ENCODE measurements at regions not wholly inside any gene's neighbourhood (a gene's known extent, or its start where the extent isn't known, plus 50 kb on each side); places are given as distances from the start of the nearest gene placed in this dataset.

- Mint-ChIP-seq H3K36me3 (ENCODE audit: low read depth) (no peaks in the 10 kb centered on the region), H3K27ac (no peak overlapping the region), H3K9me3 (no peaks in the 10 kb centered on the region), H3K4me1 (ENCODE audit: low read depth) (no peaks in the 10 kb centered on the region), H3K4me3 (no peak overlapping the region), H3K27me3 (no peaks in the 10 kb centered on the region)
- DNase-seq: no peak
These were observed 1115.0 kb downstream of the CDH18 start for GRCh38 chr5:18872978-18873377.

GRCh38 chr5:18876565-18876964 lies 1111.4 kb downstream of the CDH18 start:
- Mint-ChIP-seq H3K4me1 (ENCODE audit: low read depth) (no peaks in the 10 kb centered on the region), H3K36me3 (ENCODE audit: low read depth) (no peaks in the 10 kb centered on the region), H3K27me3 (no peaks in the 10 kb centered on the region), H3K4me3 (no peak overlapping the region), H3K9me3 (no peaks in the 10 kb centered on the region), H3K27ac (no peak overlapping the region)
- DNase-seq: no peak

DNA sequence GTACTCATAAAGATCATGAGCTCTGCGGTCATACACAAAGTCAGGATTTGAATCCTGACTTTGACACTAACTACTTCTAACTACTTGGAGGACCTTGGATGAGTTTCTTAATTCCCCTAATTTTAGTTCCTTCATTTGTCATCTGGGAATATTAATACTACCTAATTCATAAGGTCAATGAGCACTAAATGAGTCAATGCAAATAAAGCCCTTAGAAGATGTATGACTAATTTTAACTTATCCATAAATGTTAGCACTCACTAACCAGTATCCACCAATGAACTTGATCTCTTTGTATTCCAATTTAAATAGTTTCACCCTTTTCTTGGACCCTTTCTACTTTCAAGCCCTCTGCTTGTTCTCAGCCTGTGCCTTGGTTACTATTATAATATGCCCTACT lies 1106.4 kb downstream of the CDH18 start:
- Mint-ChIP-seq H3K9me3 (no peaks in the 10 kb centered on the region), H3K27ac (no peak overlapping the region)

GRCh38 chr5:18882154-18882553 lies 1105.8 kb downstream of the CDH18 start:
- no peak for DNase-seq
- no peak overlapping the region for H3K27ac Mint-ChIP-seq
- H3K4me1 Mint-ChIP-seq (ENCODE audit: low read depth): no peaks in the 10 kb centered on the region
- no peaks in the 10 kb centered on the region for H3K27me3 Mint-ChIP-seq
- no peaks in the 10 kb centered on the region for H3K36me3 Mint-ChIP-seq (ENCODE audit: low read depth)
- H3K9me3 Mint-ChIP-seq: no peaks in the 10 kb centered on the region
- H3K4me3 Mint-ChIP-seq: no peak overlapping the region

More for the DNA sequence above, 1106.4 kb downstream of the CDH18 start:
- H3K4me3 Mint-ChIP-seq: no peak overlapping the region
- no peaks in the 10 kb centered on the region for H3K4me1 Mint-ChIP-seq (ENCODE audit: low read depth)
- H3K27me3 Mint-ChIP-seq: no peaks in the 10 kb centered on the region
- no peaks in the 10 kb centered on the region for H3K36me3 Mint-ChIP-seq (ENCODE audit: low read depth)
- DNase-seq: no peak

DNA sequence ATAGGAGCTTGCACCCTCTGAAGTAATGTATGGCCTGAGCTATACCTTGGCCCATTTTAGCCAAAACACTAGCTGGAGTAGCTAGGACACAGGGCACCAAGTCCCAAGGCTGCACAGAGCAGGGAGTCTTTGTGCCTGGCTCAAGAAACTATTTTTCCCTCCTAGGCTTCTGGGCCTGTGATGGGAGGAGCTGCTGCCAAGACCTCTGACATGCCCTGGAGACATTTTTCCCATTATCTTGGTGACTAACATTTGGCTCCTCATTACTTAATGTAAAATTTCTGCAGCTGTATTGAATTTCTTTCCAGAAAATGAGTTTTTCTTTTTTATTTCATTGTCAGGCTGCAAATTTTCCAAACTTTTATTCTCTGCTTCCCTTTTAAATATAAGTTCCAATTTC lies 1099.2 kb downstream of the CDH18 start:
- Mint-ChIP-seq H3K4me3 (no peak overlapping the region), H3K9me3 (peaks cover 9% of the 10 kb centered on the region), H3K27ac (no peak overlapping the region), H3K27me3 (no peaks in the 10 kb centered on the region), H3K36me3 (ENCODE audit: low read depth) (no peaks in the 10 kb centered on the region), H3K4me1 (ENCODE audit: low read depth) (no peaks in the 10 kb centered on the region)
- no peak for DNase-seq

DNA sequence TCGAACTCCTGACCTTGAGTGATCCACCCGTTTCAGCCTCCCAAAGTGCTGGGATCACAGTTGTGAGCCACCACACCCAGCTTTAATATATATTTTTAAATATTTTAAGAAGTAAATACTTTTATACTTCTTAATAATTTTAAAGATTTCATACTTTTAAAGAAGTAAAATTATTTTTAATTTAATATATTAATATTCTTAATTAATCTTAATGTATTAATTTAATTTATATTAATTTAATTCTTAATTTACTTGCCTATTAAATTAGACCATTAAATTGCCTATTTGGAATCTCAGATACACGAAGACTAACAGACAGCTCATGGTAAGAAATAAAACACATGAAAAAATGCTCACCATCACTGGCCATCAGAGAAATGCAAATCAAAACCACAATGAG lies 1087.4 kb downstream of the CDH18 start:
- Mint-ChIP-seq H3K27ac (no peak overlapping the region), H3K4me3 (no peak overlapping the region), H3K27me3 (no peaks in the 10 kb centered on the region), H3K4me1 (ENCODE audit: low read depth) (no peaks in the 10 kb centered on the region), H3K36me3 (ENCODE audit: low read depth) (no peaks in the 10 kb centered on the region), H3K9me3 (no peaks in the 10 kb centered on the region)
- DNase-seq: no peak

- H3K36me3 Mint-ChIP-seq (ENCODE audit: low read depth): no peaks in the 10 kb centered on the region
- peaks cover 3% of the 10 kb centered on the region for H3K9me3 Mint-ChIP-seq
- no peaks in the 10 kb centered on the region for H3K27me3 Mint-ChIP-seq
- no peak for DNase-seq
- H3K27ac Mint-ChIP-seq: no peak overlapping the region
- no peak overlapping the region for H3K4me3 Mint-ChIP-seq
- no peaks in the 10 kb centered on the region for H3K4me1 Mint-ChIP-seq (ENCODE audit: low read depth)
These were observed 1067.0 kb downstream of the CDH18 start for GRCh38 chr5:18920966-18921365.

DNA sequence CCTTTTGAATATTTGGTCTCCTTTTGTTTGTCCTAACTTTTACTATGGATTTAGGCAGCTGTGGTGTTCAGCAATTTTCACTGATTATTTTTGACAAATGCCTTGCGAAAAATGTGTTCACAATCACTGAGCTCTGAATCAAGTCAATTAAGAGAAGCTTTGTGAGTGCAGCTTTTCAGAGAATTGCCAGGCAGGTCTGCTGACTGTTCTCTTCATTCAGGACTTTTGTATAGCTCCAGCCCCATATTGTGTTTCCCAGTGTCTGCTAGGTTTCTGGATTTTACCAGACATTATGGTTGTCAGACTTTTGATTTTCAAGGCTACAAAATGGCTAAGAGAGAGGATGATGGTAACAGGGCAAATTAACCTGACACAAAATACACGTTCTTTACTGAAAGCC lies 1055.9 kb downstream of the CDH18 start:
- no peak overlapping the region for H3K27ac Mint-ChIP-seq
- no peaks in the 10 kb centered on the region for H3K9me3 Mint-ChIP-seq
- no peak for DNase-seq
- no peak overlapping the region for H3K4me3 Mint-ChIP-seq
- no peaks in the 10 kb centered on the region for H3K36me3 Mint-ChIP-seq (ENCODE audit: low read depth)
- H3K27me3 Mint-ChIP-seq: no peaks in the 10 kb centered on the region
- H3K4me1 Mint-ChIP-seq (ENCODE audit: low read depth): no peaks in the 10 kb centered on the region

GRCh38 chr5:18944771-18945170 lies 1043.2 kb downstream of the CDH18 start:
- Mint-ChIP-seq H3K36me3 (ENCODE audit: low read depth) (no peaks in the 10 kb centered on the region), H3K27me3 (no peaks in the 10 kb centered on the region), H3K4me3 (no peak overlapping the region), H3K4me1 (ENCODE audit: low read depth) (no peaks in the 10 kb centered on the region), H3K27ac (no peak overlapping the region), H3K9me3 (peaks cover 5% of the 10 kb centered on the region)
- no peak for DNase-seq

DNA sequence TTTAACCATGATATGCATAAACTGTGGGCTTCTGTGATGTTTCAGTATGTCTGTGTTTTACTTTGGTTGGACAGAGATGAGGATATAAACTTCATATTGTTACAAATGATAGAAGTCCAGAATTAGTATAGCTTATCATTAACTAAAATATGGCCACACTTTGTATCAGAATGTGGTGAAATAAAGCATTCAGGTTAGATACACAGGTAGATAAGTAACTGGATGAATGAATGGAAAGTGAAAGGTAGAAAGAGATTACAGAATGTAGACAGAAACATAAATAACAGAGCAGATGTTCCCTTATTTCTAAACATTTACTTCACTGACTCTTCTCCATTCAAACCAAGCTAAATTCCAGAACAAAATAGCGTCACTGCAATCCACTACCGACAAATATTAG lies 1033.8 kb downstream of the CDH18 start:
- Mint-ChIP-seq H3K9me3 (peaks cover 5% of the 10 kb centered on the region), H3K4me3 (no peak overlapping the region), H3K4me1 (ENCODE audit: low read depth) (no peaks in the 10 kb centered on the region), H3K27ac (no peak overlapping the region), H3K36me3 (ENCODE audit: low read depth) (no peaks in the 10 kb centered on the region), H3K27me3 (no peaks in the 10 kb centered on the region)
- no peak for DNase-seq

- Mint-ChIP-seq H3K4me1 (ENCODE audit: low read depth) (no peaks in the 10 kb centered on the region), H3K27ac (no peak overlapping the region), H3K36me3 (ENCODE audit: low read depth) (no peaks in the 10 kb centered on the region), H3K4me3 (no peak overlapping the region), H3K9me3 (peaks cover 8% of the 10 kb centered on the region), H3K27me3 (no peaks in the 10 kb centered on the region)
- DNase-seq: no peak
These were observed 1028.5 kb downstream of the CDH18 start for GRCh38 chr5:18959535-18959934.

DNA sequence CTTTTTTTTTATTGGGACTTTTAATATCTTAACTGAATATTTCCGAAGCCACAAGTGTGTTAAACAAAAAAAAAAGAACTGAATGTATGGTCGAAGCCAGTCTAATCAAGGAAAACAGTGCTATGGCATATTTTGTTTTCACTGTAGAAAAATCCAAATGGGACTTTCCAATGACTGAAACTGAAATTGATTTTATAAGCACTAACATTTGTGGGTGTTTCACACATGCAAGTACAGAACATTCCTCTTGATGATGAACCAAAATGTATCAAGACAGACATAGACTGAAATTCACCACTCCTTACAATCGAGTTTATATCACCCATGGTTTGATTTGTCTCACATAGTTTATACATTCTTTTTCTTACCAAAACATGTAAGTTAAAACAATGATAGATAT lies 1026.8 kb downstream of the CDH18 start:
- peaks cover 11% of the 10 kb centered on the region for H3K9me3 Mint-ChIP-seq
- H3K27ac Mint-ChIP-seq: no peak overlapping the region
- H3K27me3 Mint-ChIP-seq: no peaks in the 10 kb centered on the region
- no peak overlapping the region for H3K4me3 Mint-ChIP-seq
- no peak for DNase-seq
- H3K4me1 Mint-ChIP-seq (ENCODE audit: low read depth): no peaks in the 10 kb centered on the region
- H3K36me3 Mint-ChIP-seq (ENCODE audit: low read depth): no peaks in the 10 kb centered on the region

DNA sequence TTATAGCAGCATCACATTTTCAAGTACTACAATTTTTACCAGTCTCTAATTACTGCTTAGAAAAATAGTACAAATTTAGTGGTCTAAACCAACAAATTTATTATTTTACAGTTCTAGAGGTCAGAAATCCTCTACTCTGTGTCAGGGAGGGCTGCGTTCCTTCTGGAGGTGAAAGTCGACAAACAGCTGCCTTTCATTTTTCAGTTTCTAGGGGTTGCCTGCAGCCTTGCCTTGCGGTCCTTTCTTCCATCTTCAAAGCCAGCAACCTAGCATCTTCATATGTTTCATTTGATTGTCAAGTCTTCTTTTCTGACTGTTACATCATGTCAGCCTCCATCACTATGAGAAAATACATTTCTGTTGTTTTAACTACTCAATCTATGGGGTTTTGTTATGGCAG lies 1022.1 kb downstream of the CDH18 start:
- no peaks in the 10 kb centered on the region for H3K4me1 Mint-ChIP-seq (ENCODE audit: low read depth)
- no peaks in the 10 kb centered on the region for H3K27me3 Mint-ChIP-seq
- no peaks in the 10 kb centered on the region for H3K36me3 Mint-ChIP-seq (ENCODE audit: low read depth)
- DNase-seq: no peak
- no peak overlapping the region for H3K4me3 Mint-ChIP-seq
- no peak overlapping the region for H3K27ac Mint-ChIP-seq
- H3K9me3 Mint-ChIP-seq: peaks cover 11% of the 10 kb centered on the region

DNA sequence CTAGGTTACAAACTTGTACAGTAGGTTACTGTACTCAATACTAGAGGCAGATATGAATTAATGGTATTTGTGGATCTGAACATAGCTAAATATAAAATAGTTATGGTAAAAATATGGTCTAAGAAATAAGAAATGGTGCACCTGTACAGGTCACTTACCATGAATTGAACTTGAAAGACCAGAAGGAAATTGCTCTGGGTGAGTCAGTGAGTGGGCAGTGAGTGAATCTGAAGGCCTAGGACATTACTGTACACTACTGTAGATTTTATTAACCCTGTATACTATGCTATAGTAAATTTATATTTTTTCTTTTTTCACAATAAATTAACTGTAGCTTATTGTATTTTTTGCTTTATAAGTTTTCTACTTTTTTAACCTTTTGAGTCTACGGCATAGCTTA lies 1020.4 kb downstream of the CDH18 start:
- Mint-ChIP-seq H3K27ac (no peak overlapping the region), H3K4me3 (no peak overlapping the region), H3K4me1 (ENCODE audit: low read depth) (no peaks in the 10 kb centered on the region), H3K36me3 (ENCODE audit: low read depth) (no peaks in the 10 kb centered on the region), H3K27me3 (no peaks in the 10 kb centered on the region), H3K9me3 (peaks cover 11% of the 10 kb centered on the region)
- DNase-seq: no peak

DNA sequence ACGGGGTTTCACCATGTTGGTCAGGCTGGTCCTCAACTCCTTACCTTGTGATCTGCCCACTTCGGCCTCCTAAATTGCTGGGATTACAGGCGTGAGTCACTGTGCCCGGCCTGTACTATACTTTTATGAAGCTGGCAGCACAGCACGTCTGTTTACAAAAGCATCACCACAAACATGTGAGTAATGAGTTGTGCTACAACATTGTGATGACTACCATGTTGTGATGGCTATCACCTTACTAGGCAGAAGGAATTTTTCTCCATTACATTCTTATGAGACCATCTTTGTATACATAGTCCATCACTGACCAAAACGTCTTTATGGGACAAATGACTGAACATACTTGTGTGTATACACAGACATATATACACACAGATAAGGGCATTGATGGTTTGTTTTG lies 1019.0 kb downstream of the CDH18 start:
- Mint-ChIP-seq H3K9me3 (peaks cover 11% of the 10 kb centered on the region), H3K4me3 (no peak overlapping the region), H3K4me1 (ENCODE audit: low read depth) (no peaks in the 10 kb centered on the region), H3K27ac (no peak overlapping the region), H3K27me3 (no peaks in the 10 kb centered on the region), H3K36me3 (ENCODE audit: low read depth) (no peaks in the 10 kb centered on the region)
- DNase-seq: no peak

DNA sequence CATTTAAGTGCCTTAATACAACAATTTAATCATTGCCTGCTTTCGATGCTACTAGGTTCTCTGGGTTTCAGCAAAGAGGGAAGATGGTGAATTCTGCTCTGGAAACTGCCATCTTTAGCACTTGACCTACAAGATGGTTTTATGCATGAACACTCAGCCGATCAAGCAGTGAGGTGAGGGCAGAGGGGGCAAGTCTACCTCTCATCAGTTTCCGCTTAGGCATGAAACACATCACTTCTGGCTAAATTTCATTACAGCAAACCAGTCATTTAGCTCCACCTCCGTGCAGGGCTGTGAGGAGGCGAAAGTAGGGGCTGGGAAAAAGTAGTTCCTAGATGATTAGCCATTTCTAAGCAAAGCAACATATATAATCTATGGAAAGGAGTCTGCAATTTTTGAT lies 1018.0 kb downstream of the CDH18 start:
- H3K27me3 Mint-ChIP-seq: no peaks in the 10 kb centered on the region
- no peak for DNase-seq
- H3K9me3 Mint-ChIP-seq: peaks cover 11% of the 10 kb centered on the region
- no peaks in the 10 kb centered on the region for H3K4me1 Mint-ChIP-seq (ENCODE audit: low read depth)
- no peaks in the 10 kb centered on the region for H3K36me3 Mint-ChIP-seq (ENCODE audit: low read depth)
- no peak overlapping the region for H3K27ac Mint-ChIP-seq
- no peak overlapping the region for H3K4me3 Mint-ChIP-seq

All from activated T-cell treated with anti-CD3 and anti-CD28 coated beads, Interleukin-2, amount 50 U/mL, for 24 hours (primary cell).